Transverse colon (tissue), 4 donors: ENCODE measurements at regions not wholly inside any gene's neighbourhood (a gene's known extent, or its start where the extent isn't known, plus 50 kb on each side); places are given as distances from the start of the nearest gene placed in this dataset.
"Not testable (repeated sequence)": the region's sequence is repeated elsewhere in the genome, so short reads cannot be mapped to it uniquely, and the experiment has no call there.

Source experiments
- DNase-seq: peaks from one replicate; pipeline ENCODE4 v3.0.0-alpha.2; 2019
- H3K27ac ChIP-seq, 4 donors: fragments of 200-600 bp; sonication (generic); 2 replicates each; pipeline ENCODE4 v1.5.1; 2016 to 2018; ENCODE audit warnings: inconsistent platforms in 4 of 4
- H3K27me3 ChIP-seq: fragments of 200-600 bp; sonication (generic); 2 replicates; pipeline ENCODE4 v1.5.1; 2017; ENCODE audit warnings: inconsistent platforms
- H3K36me3 ChIP-seq, 4 donors: fragments of 200-600 bp; sonication (generic); 2 replicates each; pipeline ENCODE4 v1.5.1; 2017 to 2019; ENCODE audit warnings: inconsistent platforms in 4 of 4
- H3K4me1 ChIP-seq, 4 donors: fragments of 200-600 bp; sonication (generic); 2 replicates each; pipeline ENCODE4 v1.5.1; 2017 to 2020; ENCODE audit warnings: inconsistent platforms in 4 of 4
- H3K4me3 ChIP-seq, 4 donors: fragments of 200-600 bp; sonication (generic); 1 replicate in 1 of 4; 2 replicates in 3 of 4; pipeline versions ENCODE4 v1.5.1 to v1.6.1; 2017 to 2019; ENCODE audit warnings: inconsistent platforms in 4 of 4
- H3K9me3 ChIP-seq, 2 donors: fragments of 200-600 bp; sonication (generic); 2 replicates each; pipeline ENCODE4 v1.5.1; 2017 to 2019; ENCODE audit warnings: inconsistent platforms in 2 of 2
- EP300 ChIP-seq: sonication (generic); formaldehyde crosslinking; IDR thresholded peaks from one replicate; pipeline ENCODE4 v1.6.1; 2017; ENCODE audit warnings: antibody characterized with exemption, low read depth
- POLR2A ChIP-seq: fragments of 450-650 bp; IDR thresholded peaks from one replicate; pipeline ENCODE4 v1.6.1; 2016; ENCODE audit warnings: antibody characterized with exemption, mild to moderate bottlenecking, moderate library complexity
- POLR2AphosphoS5 ChIP-seq, 3 donors: sonication (generic); formaldehyde crosslinking; IDR thresholded peaks; one replicate each; pipeline ENCODE4 v1.6.1; 2016; ENCODE audit warnings: antibody characterized with exemption in 3 of 3
- WGBS, 2 donors: methylation state at CpG; one replicate each; pipeline ENCODE4 v1.1.5; 2018; ENCODE audit warnings: low coverage in 1 of 2; 5-methylcytosine and 5-hydroxymethylcytosine counted together
- in situ Hi-C, 4 donors: fragments of 200-750 bp; cut with MboI; loops; one replicate each; pipeline versions ENCODE4 v1.15.0 to v1.15.1; 2017; ENCODE audit warnings: low sequenced_read_pairs in 3 of 4, low pct_ligation_motif_present in 1 of 4, low pct_unique_long_range_greater_than_20kb in 1 of 4
- intact Hi-C: fragments of 100-400 bp; cut with DNase I; formaldehyde crosslinking; loops from one replicate; pipeline ENCODE4 v1.15.1; 2023; ENCODE audit warnings: low total_unique reads
- TF ChIP-seq, protein P1 (sequence below), 5 experiments: fragments of 200-600 bp in 3 of 5; fragments of 450-650 bp in 2 of 5; sonication (generic) in 3 of 5; IDR thresholded peaks; 1 replicate in 2 of 5; 2 replicates in 3 of 5; pipeline ENCODE4 v1.5.1; 2016 to 2017; ENCODE audit warnings: antibody characterized with exemption in 5 of 5, inconsistent platforms in 3 of 5, mild to moderate bottlenecking in 2 of 5, moderate library complexity in 1 of 5

DNA sequence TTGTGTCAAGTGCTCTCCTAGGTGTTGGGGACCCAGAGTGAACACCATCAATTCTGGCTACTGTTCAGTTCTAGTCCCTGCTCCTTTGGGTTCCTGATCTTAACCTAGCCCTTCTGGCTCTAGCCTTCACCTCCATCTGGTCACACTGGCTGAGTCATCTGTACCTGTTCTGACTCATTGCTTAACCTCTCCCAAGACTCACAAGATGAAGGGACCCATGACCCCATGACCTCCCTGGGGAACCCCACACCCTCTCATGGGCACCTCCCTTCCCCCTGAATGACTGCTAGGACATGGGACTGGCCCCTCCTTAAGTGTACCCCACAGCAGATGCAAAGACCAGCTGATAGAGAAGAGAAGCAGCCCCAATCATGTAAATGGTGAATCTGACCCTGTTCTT lies 345.8 kb upstream of the CDH5 start:
- no peaks in the 10 kb centered on the region for H3K36me3 ChIP-seq
- in situ Hi-C loops: no loop called here

DNA sequence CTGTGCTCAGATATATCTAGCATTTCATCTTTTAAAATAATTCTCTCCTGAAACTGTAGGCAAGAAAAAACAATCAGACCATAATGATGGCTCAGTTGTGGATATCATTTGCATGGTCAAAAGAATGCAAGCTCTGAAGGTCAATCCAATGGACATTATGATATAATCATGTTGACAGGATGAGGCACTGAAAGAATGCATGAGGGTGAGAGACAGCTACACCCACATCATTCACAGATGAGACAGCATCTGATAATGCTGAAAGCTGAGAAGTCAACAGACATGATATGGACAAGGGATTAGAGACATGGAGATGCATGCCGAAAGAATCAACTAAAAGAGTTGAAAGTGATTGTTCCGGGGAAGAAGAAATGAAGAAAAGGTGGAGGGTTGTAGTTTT lies 346.4 kb upstream of the CDH5 start:
- in situ Hi-C loops: no loop called here
- no peak for TF ChIP-seq POLR2A
- no peak for TF ChIP-seq EP300
- TF ChIP-seq, protein P1, sequence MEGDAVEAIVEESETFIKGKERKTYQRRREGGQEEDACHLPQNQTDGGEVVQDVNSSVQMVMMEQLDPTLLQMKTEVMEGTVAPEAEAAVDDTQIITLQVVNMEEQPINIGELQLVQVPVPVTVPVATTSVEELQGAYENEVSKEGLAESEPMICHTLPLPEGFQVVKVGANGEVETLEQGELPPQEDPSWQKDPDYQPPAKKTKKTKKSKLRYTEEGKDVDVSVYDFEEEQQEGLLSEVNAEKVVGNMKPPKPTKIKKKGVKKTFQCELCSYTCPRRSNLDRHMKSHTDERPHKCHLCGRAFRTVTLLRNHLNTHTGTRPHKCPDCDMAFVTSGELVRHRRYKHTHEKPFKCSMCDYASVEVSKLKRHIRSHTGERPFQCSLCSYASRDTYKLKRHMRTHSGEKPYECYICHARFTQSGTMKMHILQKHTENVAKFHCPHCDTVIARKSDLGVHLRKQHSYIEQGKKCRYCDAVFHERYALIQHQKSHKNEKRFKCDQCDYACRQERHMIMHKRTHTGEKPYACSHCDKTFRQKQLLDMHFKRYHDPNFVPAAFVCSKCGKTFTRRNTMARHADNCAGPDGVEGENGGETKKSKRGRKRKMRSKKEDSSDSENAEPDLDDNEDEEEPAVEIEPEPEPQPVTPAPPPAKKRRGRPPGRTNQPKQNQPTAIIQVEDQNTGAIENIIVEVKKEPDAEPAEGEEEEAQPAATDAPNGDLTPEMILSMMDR (IDR thresholded peaks at IDR 0.05): no peak
- no peak for TF ChIP-seq POLR2AphosphoS5 (IDR thresholded peaks at IDR 0.05)
- H3K36me3 ChIP-seq: no peaks in the 10 kb centered on the region
- no peak for DNase-seq
- no peak overlapping the region for H3K27ac ChIP-seq
- H3K4me1 ChIP-seq: no peaks in the 10 kb centered on the region
- intact Hi-C loops: no loop called here
- WGBS, 2 donors: 87 to 93% methylated on average over 2 of the region's 2 CpGs
- H3K4me3 ChIP-seq: no peak overlapping the region
- no peaks in the 10 kb centered on the region for H3K9me3 ChIP-seq
- no peaks in the 10 kb centered on the region for H3K27me3 ChIP-seq

More for the DNA sequence above, 345.8 kb upstream of the CDH5 start:
- Histone ChIP-seq H3K4me3 (no peak overlapping the region), H3K4me1 (no peaks in the 10 kb centered on the region), H3K27me3 (no peaks in the 10 kb centered on the region), H3K27ac (no peak overlapping the region), H3K9me3 (no peaks in the 10 kb centered on the region)
- intact Hi-C loops: no loop called here
- TF ChIP-seq, protein P1 (IDR thresholded peaks at IDR 0.05): no peak
- no peak for TF ChIP-seq POLR2AphosphoS5 (IDR thresholded peaks at IDR 0.05)
- no peak for TF ChIP-seq POLR2A
- DNase-seq: no peak

DNA sequence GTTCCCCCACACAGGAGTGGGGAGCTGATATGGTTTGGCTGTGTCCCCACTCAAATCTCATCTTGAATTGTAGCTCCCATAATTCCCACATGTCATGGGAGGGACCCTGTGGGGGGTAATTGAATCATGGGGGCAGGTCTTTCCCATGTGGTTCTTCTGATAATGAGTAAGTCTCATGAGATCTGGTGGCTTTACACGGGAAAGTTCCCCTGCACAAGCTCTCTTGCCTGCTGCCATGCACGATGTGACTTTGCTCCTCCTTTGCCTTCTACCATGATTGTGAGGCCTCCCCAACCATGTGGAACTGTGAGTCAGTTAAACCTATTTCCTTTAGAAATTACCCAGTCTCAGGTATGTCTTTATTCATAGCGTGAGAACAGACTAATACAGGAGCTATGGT lies 347.0 kb upstream of the CDH5 start:
- H3K4me1 ChIP-seq, H3K36me3 ChIP-seq, H3K27ac ChIP-seq, H3K27me3 ChIP-seq, in situ Hi-C loops, intact Hi-C loops, H3K4me3 ChIP-seq, DNase-seq, H3K9me3 ChIP-seq: not testable (repeated sequence)
- WGBS, 2 donors: 73 to 78% methylated on average over 3 of the region's 3 CpGs

DNA sequence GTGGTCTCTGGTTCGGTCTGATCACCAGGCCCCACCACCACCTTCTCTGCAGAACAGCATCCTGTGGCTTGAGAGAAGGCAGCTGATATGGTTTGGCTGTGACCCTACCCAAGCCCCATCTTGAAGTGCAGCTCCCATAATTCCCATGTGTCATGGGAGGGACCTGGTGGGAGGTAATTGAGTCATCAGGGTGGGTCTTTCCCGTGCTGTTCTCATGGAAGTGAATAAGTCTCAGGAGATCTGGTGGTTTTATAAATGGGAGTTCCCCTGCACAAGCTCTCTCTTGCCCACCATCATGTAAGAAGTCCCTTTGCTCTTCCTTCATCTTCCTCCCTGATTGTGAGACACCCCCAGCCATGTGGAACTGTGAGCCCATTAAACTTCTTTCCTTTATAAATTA lies 352.3 kb upstream of the CDH5 start:
- WGBS, 2 donors: 60 to 67% methylated on average over 1 to 2 of the region's 2 CpGs
- intact Hi-C loops: no loop called here
- Histone ChIP-seq H3K27me3 (no peaks in the 10 kb centered on the region), H3K27ac (no peak overlapping the region), H3K4me3 (no peak overlapping the region), H3K9me3 (no peaks in the 10 kb centered on the region), H3K36me3 (no peaks in the 10 kb centered on the region), H3K4me1 (no peaks in the 10 kb centered on the region)
- in situ Hi-C loops: no loop called here
- DNase-seq: no peak
- TF ChIP-seq EP300: no peak

DNA sequence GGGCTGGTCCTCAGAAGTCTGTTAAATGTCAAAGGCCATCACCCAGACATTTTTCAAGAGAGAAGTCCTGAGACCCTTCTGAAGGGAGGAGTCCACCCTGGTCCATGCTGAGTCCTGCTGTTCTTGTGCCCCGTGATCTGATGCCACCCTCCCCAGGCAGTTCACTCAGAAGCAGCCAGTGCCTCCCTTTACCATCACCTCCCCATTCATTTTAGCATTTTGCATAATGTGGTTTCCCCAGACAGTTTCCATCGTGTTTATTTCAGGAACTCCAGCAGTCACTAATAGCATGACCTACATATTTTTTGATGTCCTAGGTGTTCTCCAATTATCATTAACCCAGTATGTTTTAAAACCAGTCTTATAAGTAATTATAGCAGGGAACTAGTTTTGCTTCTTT lies 353.0 kb upstream of the CDH5 start:
- H3K9me3 ChIP-seq: no peaks in the 10 kb centered on the region
- H3K27ac ChIP-seq: no peak overlapping the region
- H3K36me3 ChIP-seq: no peaks in the 10 kb centered on the region
- in situ Hi-C loops: no loop called here
- H3K4me1 ChIP-seq: no peaks in the 10 kb centered on the region
- DNase-seq: no peak
- H3K4me3 ChIP-seq: no peak overlapping the region
- no peaks in the 10 kb centered on the region for H3K27me3 ChIP-seq
- TF ChIP-seq EP300: no peak
- TF ChIP-seq POLR2A: no peak
- TF ChIP-seq, protein P1 (IDR thresholded peaks at IDR 0.05): no peak
- no peak for TF ChIP-seq POLR2AphosphoS5 (IDR thresholded peaks at IDR 0.05)
- WGBS, 2 donors: 69 to 74% methylated on average over 2 of the region's 2 CpGs
- intact Hi-C loops: no loop called here
